CD4-positive, alpha-beta T cell treated with Interleukin-17A for 1 hour (primary cell): ENCODE measurements at regions not wholly inside any gene's neighbourhood (a gene's known extent, or its start where the extent isn't known, plus 50 kb on each side); places are given as distances from the start of the nearest gene placed in this dataset.

ENCODE experiments used
- DNase-seq: peaks from one replicate; pipeline ENCODE4 v3.0.0-alpha.2; 2020

GRCh38 chr1:55955016-55955621 lies 624.2 kb downstream of the PLPP3 start:
- DNase-seq, result no peak

GRCh38 chr1:55951291-55951690 lies 628.1 kb downstream of the PLPP3 start:
- no peak for DNase-seq

GRCh38 chr1:55947446-55947845 lies 631.9 kb downstream of the PLPP3 start:
- DNase-seq, result no peak

- DNase-seq, result no peak
Observed at GRCh38 chr1:55943721-55944435, 635.5 kb downstream of the PLPP3 start.

GRCh38 chr1:55943012-55943411 lies 636.4 kb downstream of the PLPP3 start:
- DNase-seq, result no peak

- DNase-seq, result no peak
Observed at GRCh38 chr1:55939866-55940265, 639.5 kb downstream of the PLPP3 start.

GRCh38 chr1:55938861-55939260 lies 640.5 kb downstream of the PLPP3 start:
- no peak for DNase-seq

- DNase-seq, result no peak
Observed at GRCh38 chr1:55938376-55938850, 641.0 kb downstream of the PLPP3 start.

GRCh38 chr1:55937840-55938375 lies 641.5 kb downstream of the PLPP3 start:
- no peak for DNase-seq

- no peak for DNase-seq
Observed at GRCh38 chr1:55935236-55935635, 644.1 kb downstream of the PLPP3 start.

GRCh38 chr1:55932402-55932801 lies 647.0 kb downstream of the PLPP3 start:
- no peak for DNase-seq

- DNase-seq, result no peak
Observed at GRCh38 chr1:55931081-55931940, 648.1 kb downstream of the PLPP3 start.

GRCh38 chr1:55929652-55930051 lies 649.7 kb downstream of the PLPP3 start:
- DNase-seq, result no peak

GRCh38 chr1:55928576-55928975 lies 650.8 kb downstream of the PLPP3 start:
- DNase-seq, result no peak

- no peak for DNase-seq
Observed at GRCh38 chr1:55927702-55928290, 651.6 kb downstream of the PLPP3 start.

GRCh38 chr1:55926906-55927471 lies 652.4 kb downstream of the PLPP3 start:
- DNase-seq, result no peak

GRCh38 chr1:55916907-55917306 lies 662.5 kb downstream of the PLPP3 start:
- DNase-seq, result no peak

GRCh38 chr1:55916481-55916880 lies 662.9 kb downstream of the PLPP3 start:
- DNase-seq, result no peak

GRCh38 chr1:55913565-55913964 lies 665.8 kb downstream of the PLPP3 start:
- no peak for DNase-seq

- no peak for DNase-seq
Observed at GRCh38 chr1:55912438-55912837, 666.9 kb downstream of the PLPP3 start.

GRCh38 chr1:55904541-55904940 lies 674.8 kb downstream of the PLPP3 start:
- DNase-seq, result no peak

- no peak for DNase-seq
Observed at GRCh38 chr1:55898181-55898580, 681.2 kb downstream of the PLPP3 start.

- no peak for DNase-seq
Observed at GRCh38 chr1:55896210-55896609, 681.0 kb upstream of the USP24 start.
